ENCODE measurements at regions not wholly inside any gene's neighbourhood (a gene's known extent, or its start where the extent isn't known, plus 50 kb on each side); places are given as distances from the start of the nearest gene placed in this dataset.

GRCh38 chr6:156183678-156184077 is 593.5 kb upstream of the ARID1B start:
- TF ChIP-seq POLR2AphosphoS5 (IDR thresholded peaks at IDR 0.05; ENCODE audit: low read depth) (no peak), JUNB (IDR thresholded peaks at IDR 0.05; ENCODE audit: unreplicated experiment) (no peak), ZNF114 (CRISPR knock-in tag; IDR thresholded peaks at IDR 0.05) (no peak), EZH2phosphoT487 (IDR thresholded peaks at IDR 0.05; ENCODE audit: unreplicated experiment) (no peak), NANOG (IDR thresholded peaks at IDR 0.05; ENCODE audit: borderline replicate concordance) (no peak), EZH2 (IDR thresholded peaks at IDR 0.05; ENCODE audit: low read depth, unreplicated experiment) (no peak), CREB1 (CRISPR knock-in tag; IDR thresholded peaks at IDR 0.05; ENCODE audit: low read depth) (no peak), REST (IDR thresholded peaks at IDR 0.05; ENCODE audit: unreplicated experiment) (no peak), STAT1 (IDR thresholded peaks at IDR 0.05; ENCODE audit: unreplicated experiment) (no peak), ZNF462 (CRISPR knock-in tag; IDR thresholded peaks at IDR 0.05) (no peak)
- no peak overlapping the region for H3K4me3 Mint-ChIP-seq
- Histone ChIP-seq H3K4me1 (ENCODE audit: insufficient read depth) (peaks cover 6% of the 10 kb centered on the region), H3K9me2 (ENCODE audit: insufficient read depth) (peaks cover 13% of the 10 kb centered on the region; the same call in 1 of the 2 replicates), H3K36me3 (ENCODE audit: insufficient read depth) (no peaks in the 10 kb centered on the region), H3F3A (replicated peaks; ENCODE audit: low read depth) (no peaks in the 10 kb centered on the region), H3K4me3 (no peak overlapping the region), H3K27me3 (ENCODE audit: insufficient read depth) (no peaks in the 10 kb centered on the region), H4K20me1 (replicated peaks; ENCODE audit: insufficient read depth) (no peaks in the 10 kb centered on the region), H3K79me2 (replicated peaks; ENCODE audit: insufficient read depth) (no peaks in the 10 kb centered on the region), H2AFZ (no peak overlapping the region), H3K4me2 (no peak overlapping the region), H3K27ac (ENCODE audit: low read depth) (no peak overlapping the region)
- no peaks in the 10 kb centered on the region for H3K9me3 Mint-ChIP-seq
- DNase-seq (ENCODE audit: low spot score): no peak
- no peaks in the 10 kb centered on the region; the same call in 1 of the 3 replicates for H3K36me3 Mint-ChIP-seq (ENCODE audit: low read depth)
- no peak for ATAC-seq
- no peak overlapping the region for H3K27ac Mint-ChIP-seq
- H3K4me1 Mint-ChIP-seq: peaks cover 7% of the 10 kb centered on the region
- H3K27me3 Mint-ChIP-seq (ENCODE audit: insufficient read depth, low read depth, poor library complexity): peaks cover 3% of the 10 kb centered on the region

Measured in GM23338 (cell line).